ENCODE measurements at regions not wholly inside any gene's neighbourhood (a gene's known extent, or its start where the extent isn't known, plus 50 kb on each side); places are given as distances from the start of the nearest gene placed in this dataset.

GRCh38 chr12:88801227-88802095 lies 221.2 kb upstream of the KITLG start:
- Histone ChIP-seq H3K9me3 (ENCODE audit: control insufficient read depth in 2 of 2, insufficient read depth in 1 of 2, low read depth in 1 of 2, low read length in 1 of 2) (no peaks in the 10 kb centered on the region), H3K27me3 (ENCODE audit: control insufficient read depth in 1 of 2, insufficient read depth in 2 of 2, low read length in 2 of 2) (no peaks in the 10 kb centered on the region), H3K4me1 (ENCODE audit: control insufficient read depth in 2 of 2, insufficient read depth in 2 of 2, low read length in 1 of 2) (no peaks in the 10 kb centered on the region), H3K27ac (ENCODE audit: low read depth in 2 of 2, low read length in 1 of 2) (no peak overlapping the region), H3K36me3 (ENCODE audit: control insufficient read depth in 2 of 2, insufficient read depth in 2 of 2, low read length in 1 of 2) (no peaks in the 10 kb centered on the region), H3K4me3 (ENCODE audit: low read depth in 1 of 2, low read length in 2 of 2) (no peak overlapping the region)
- WGBS, 2 donors = 71 to 86% methylated on average over 1 of the region's 1 CpG

DNA sequence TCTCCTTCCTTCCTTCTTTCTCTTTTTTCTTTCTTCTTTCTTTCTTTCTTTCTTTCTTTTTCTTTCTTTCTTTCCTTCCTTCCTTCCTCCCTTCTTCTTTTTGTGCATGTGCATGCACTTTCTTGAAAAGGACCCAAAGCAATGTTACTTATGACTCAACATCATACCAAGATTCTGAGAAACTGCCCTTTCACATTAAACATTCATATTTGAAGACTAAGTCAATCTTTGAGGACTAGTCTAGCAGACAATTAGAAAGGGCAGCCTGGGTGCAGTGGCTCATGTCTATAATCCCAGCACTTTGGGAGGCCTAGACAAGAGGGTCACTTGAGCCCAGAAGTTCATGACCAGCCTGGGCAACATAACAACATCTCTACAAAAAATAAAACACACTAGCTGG lies 212.8 kb upstream of the KITLG start:
- Histone ChIP-seq H3K27me3 (ENCODE audit: control insufficient read depth in 1 of 2, insufficient read depth in 2 of 2, low read length in 2 of 2) (no peaks in the 10 kb centered on the region), H3K36me3 (ENCODE audit: control insufficient read depth in 2 of 2, insufficient read depth in 2 of 2, low read length in 1 of 2) (no peaks in the 10 kb centered on the region), H3K4me3 (ENCODE audit: low read depth in 1 of 2, low read length in 2 of 2) (no peak overlapping the region), H3K4me1 (ENCODE audit: control insufficient read depth in 2 of 2, insufficient read depth in 2 of 2, low read length in 1 of 2) (no peaks in the 10 kb centered on the region), H3K9me3 (ENCODE audit: control insufficient read depth in 2 of 2, insufficient read depth in 1 of 2, low read depth in 1 of 2, low read length in 1 of 2) (peaks cover 4 to 6% of the 10 kb centered on the region in 2 donors), H3K27ac (ENCODE audit: low read depth in 2 of 2, low read length in 1 of 2) (no peak overlapping the region)

GRCh38 chr12:88790231-88790630 lies 210.0 kb upstream of the KITLG start:
- Histone ChIP-seq H3K27me3 (ENCODE audit: control insufficient read depth in 1 of 2, insufficient read depth in 2 of 2, low read length in 2 of 2) (no peaks in the 10 kb centered on the region), H3K9me3 (ENCODE audit: control insufficient read depth in 2 of 2, insufficient read depth in 1 of 2, low read depth in 1 of 2, low read length in 1 of 2) (peaks cover 4 to 6% of the 10 kb centered on the region in 2 donors)
- 48 to 58% methylated on average over 1 of the region's 1 CpG for WGBS, 2 donors

GRCh38 chr12:88784166-88784565 lies 203.9 kb upstream of the KITLG start:
- no peaks in the 10 kb centered on the region for H3K36me3 ChIP-seq (ENCODE audit: control insufficient read depth in 2 of 2, insufficient read depth in 2 of 2, low read length in 1 of 2)
- 67 to 69% methylated on average over 1 of the region's 1 CpG for WGBS, 2 donors

More at GRCh38 chr12:88790231-88790630, 210.0 kb upstream of the KITLG start:
- Histone ChIP-seq H3K4me1 (ENCODE audit: control insufficient read depth in 2 of 2, insufficient read depth in 2 of 2, low read length in 1 of 2) (no peaks in the 10 kb centered on the region), H3K4me3 (ENCODE audit: low read depth in 1 of 2, low read length in 2 of 2) (no peak overlapping the region), H3K36me3 (ENCODE audit: control insufficient read depth in 2 of 2, insufficient read depth in 2 of 2, low read length in 1 of 2) (no peaks in the 10 kb centered on the region), H3K27ac (ENCODE audit: low read depth in 2 of 2, low read length in 1 of 2) (no peak overlapping the region)

DNA sequence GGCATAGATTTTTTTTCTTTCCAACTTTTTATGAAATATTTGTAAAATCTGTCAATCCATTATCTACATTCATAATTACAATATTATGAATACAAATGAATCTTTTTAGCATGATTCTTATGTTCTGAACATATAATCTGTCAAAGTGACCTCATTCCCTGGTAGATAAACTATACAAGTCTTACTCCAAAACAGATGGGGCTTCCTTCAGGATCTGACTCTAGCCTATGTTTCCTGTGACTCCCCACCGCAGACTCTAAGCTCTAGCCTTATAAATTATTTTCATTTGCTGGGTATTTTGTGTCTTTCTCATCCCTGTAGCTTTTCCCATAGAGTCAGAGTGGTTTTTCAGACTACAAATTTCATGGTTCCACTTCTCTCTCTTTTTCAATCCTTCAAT lies 202.1 kb upstream of the KITLG start:
- H3K27me3 ChIP-seq (ENCODE audit: control insufficient read depth in 1 of 2, insufficient read depth in 2 of 2, low read length in 2 of 2) = no peaks in the 10 kb centered on the region
- whole genome bisulfite sequencing, 2 donors = 80 to 85% methylated on average over 1 of the region's 1 CpG

More at GRCh38 chr12:88784166-88784565, 203.9 kb upstream of the KITLG start:
- Histone ChIP-seq H3K9me3 (ENCODE audit: control insufficient read depth in 2 of 2, insufficient read depth in 1 of 2, low read depth in 1 of 2, low read length in 1 of 2) (no peaks in the 10 kb centered on the region), H3K4me1 (ENCODE audit: control insufficient read depth in 2 of 2, insufficient read depth in 2 of 2, low read length in 1 of 2) (no peaks in the 10 kb centered on the region), H3K27ac (ENCODE audit: low read depth in 2 of 2, low read length in 1 of 2) (no peak overlapping the region), H3K4me3 (ENCODE audit: low read depth in 1 of 2, low read length in 2 of 2) (no peak overlapping the region), H3K27me3 (ENCODE audit: control insufficient read depth in 1 of 2, insufficient read depth in 2 of 2, low read length in 2 of 2) (no peaks in the 10 kb centered on the region)

DNA sequence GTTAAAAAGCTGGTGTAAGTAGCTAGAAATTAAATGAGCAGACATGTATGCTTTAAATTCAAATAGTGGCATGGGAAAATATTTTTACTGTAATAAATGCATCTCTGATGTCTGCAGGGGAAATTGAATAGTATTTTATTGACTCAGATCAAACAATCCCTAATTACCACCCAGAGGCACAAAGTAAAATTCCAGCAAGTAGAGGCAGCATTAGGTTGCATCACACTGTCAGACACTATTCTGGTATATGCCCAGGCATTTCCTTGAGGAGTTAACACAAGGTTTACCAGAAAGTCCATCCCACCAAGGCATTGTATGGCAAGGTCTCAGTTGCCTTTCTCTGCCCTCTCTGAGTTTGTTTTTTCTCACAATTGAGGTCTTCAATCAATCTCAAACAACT lies 201.6 kb upstream of the KITLG start:
- no peak overlapping the region for H3K4me3 ChIP-seq (ENCODE audit: low read depth in 1 of 2, low read length in 2 of 2)
- no peaks in the 10 kb centered on the region for H3K9me3 ChIP-seq (ENCODE audit: control insufficient read depth in 2 of 2, insufficient read depth in 1 of 2, low read depth in 1 of 2, low read length in 1 of 2)
- no peaks in the 10 kb centered on the region for H3K27me3 ChIP-seq (ENCODE audit: control insufficient read depth in 1 of 2, insufficient read depth in 2 of 2, low read length in 2 of 2)
- H3K4me1 ChIP-seq (ENCODE audit: control insufficient read depth in 2 of 2, insufficient read depth in 2 of 2, low read length in 1 of 2) = no peaks in the 10 kb centered on the region
- no peaks in the 10 kb centered on the region for H3K36me3 ChIP-seq (ENCODE audit: control insufficient read depth in 2 of 2, insufficient read depth in 2 of 2, low read length in 1 of 2)
- H3K27ac ChIP-seq (ENCODE audit: low read depth in 2 of 2, low read length in 1 of 2) = no peak overlapping the region

More for the DNA sequence above, 202.1 kb upstream of the KITLG start:
- H3K36me3 ChIP-seq (ENCODE audit: control insufficient read depth in 2 of 2, insufficient read depth in 2 of 2, low read length in 1 of 2) = no peaks in the 10 kb centered on the region
- no peaks in the 10 kb centered on the region for H3K4me1 ChIP-seq (ENCODE audit: control insufficient read depth in 2 of 2, insufficient read depth in 2 of 2, low read length in 1 of 2)
- H3K27ac ChIP-seq (ENCODE audit: low read depth in 2 of 2, low read length in 1 of 2) = peak overlapping the region in 1 of 2 donors; percentile 18
- H3K4me3 ChIP-seq (ENCODE audit: low read depth in 1 of 2, low read length in 2 of 2) = no peak overlapping the region
- H3K9me3 ChIP-seq (ENCODE audit: control insufficient read depth in 2 of 2, insufficient read depth in 1 of 2, low read depth in 1 of 2, low read length in 1 of 2) = no peaks in the 10 kb centered on the region

GRCh38 chr12:88778064-88778463 lies 197.8 kb upstream of the KITLG start:
- Histone ChIP-seq H3K4me1 (ENCODE audit: control insufficient read depth in 2 of 2, insufficient read depth in 2 of 2, low read length in 1 of 2) (no peaks in the 10 kb centered on the region), H3K36me3 (ENCODE audit: control insufficient read depth in 2 of 2, insufficient read depth in 2 of 2, low read length in 1 of 2) (no peaks in the 10 kb centered on the region), H3K27me3 (ENCODE audit: control insufficient read depth in 1 of 2, insufficient read depth in 2 of 2, low read length in 2 of 2) (no peaks in the 10 kb centered on the region), H3K27ac (ENCODE audit: low read depth in 2 of 2, low read length in 1 of 2) (no peak overlapping the region), H3K4me3 (ENCODE audit: low read depth in 1 of 2, low read length in 2 of 2) (no peak overlapping the region), H3K9me3 (ENCODE audit: control insufficient read depth in 2 of 2, insufficient read depth in 1 of 2, low read depth in 1 of 2, low read length in 1 of 2) (no peaks in the 10 kb centered on the region)
- WGBS, 2 donors = 76 to 88% methylated on average over 1 of the region's 1 CpG

DNA sequence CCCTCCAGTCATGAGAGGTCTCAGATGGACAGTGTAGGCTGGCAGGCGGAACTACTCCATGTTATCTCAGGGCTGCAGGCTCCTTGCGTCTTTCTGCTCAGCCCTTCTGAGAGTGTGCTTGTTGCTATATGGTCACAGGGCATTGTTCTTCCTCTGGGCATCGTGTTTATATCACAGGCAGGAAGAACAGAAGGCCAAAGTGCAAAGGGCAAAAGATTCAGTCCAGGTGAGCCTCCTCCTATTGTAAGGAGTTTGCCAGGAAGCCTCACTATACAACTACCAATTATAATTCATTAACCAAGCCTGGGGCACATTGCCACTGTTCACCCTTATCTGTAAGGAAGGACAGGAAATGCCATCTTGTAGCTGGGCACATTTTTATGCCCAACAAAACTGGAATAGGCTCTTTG lies 195.5 kb upstream of the KITLG start:
- WGBS, 2 donors = 57 to 84% methylated on average over 3 of the region's 3 CpGs
- no peaks in the 10 kb centered on the region for H3K27me3 ChIP-seq (ENCODE audit: control insufficient read depth in 1 of 2, insufficient read depth in 2 of 2, low read length in 2 of 2)
- no peak overlapping the region for H3K27ac ChIP-seq (ENCODE audit: low read depth in 2 of 2, low read length in 1 of 2)

DNA sequence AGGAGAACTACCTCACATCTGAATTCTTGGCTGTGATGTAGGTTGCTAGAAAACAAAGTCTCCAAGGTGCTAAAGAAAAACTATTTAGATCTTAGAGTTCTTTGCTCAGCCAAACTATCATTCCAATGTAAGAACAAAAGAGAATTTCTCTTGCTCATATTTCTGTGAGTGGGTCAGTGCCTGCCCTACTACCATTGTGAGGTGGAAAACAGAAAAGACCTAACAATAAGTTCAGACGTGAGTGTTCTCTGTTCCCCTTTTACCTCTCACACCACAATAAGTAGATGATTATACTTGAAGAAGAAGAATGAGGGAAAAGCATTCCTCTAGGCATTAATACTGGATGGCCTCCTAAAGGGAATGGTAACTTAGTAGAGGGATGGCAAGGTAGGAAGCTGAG lies 187.4 kb upstream of the KITLG start:
- Histone ChIP-seq H3K4me1 (ENCODE audit: control insufficient read depth in 2 of 2, insufficient read depth in 2 of 2, low read length in 1 of 2) (no peaks in the 10 kb centered on the region), H3K9me3 (ENCODE audit: control insufficient read depth in 2 of 2, insufficient read depth in 1 of 2, low read depth in 1 of 2, low read length in 1 of 2) (no peaks in the 10 kb centered on the region), H3K36me3 (ENCODE audit: control insufficient read depth in 2 of 2, insufficient read depth in 2 of 2, low read length in 1 of 2) (no peaks in the 10 kb centered on the region), H3K27me3 (ENCODE audit: control insufficient read depth in 1 of 2, insufficient read depth in 2 of 2, low read length in 2 of 2) (no peaks in the 10 kb centered on the region), H3K27ac (ENCODE audit: low read depth in 2 of 2, low read length in 1 of 2) (no peak overlapping the region), H3K4me3 (ENCODE audit: low read depth in 1 of 2, low read length in 2 of 2) (no peak overlapping the region)
- 51 to 64% methylated on average over 1 of the region's 1 CpG for WGBS, 2 donors

More for the DNA sequence above, 195.5 kb upstream of the KITLG start:
- Histone ChIP-seq H3K4me1 (ENCODE audit: control insufficient read depth in 2 of 2, insufficient read depth in 2 of 2, low read length in 1 of 2) (no peaks in the 10 kb centered on the region), H3K9me3 (ENCODE audit: control insufficient read depth in 2 of 2, insufficient read depth in 1 of 2, low read depth in 1 of 2, low read length in 1 of 2) (no peaks in the 10 kb centered on the region), H3K36me3 (ENCODE audit: control insufficient read depth in 2 of 2, insufficient read depth in 2 of 2, low read length in 1 of 2) (no peaks in the 10 kb centered on the region), H3K4me3 (ENCODE audit: low read depth in 1 of 2, low read length in 2 of 2) (no peak overlapping the region)
